Endothelial cell (in vitro differentiated cells): ENCODE measurements at regions not wholly inside any gene's neighbourhood (a gene's known extent, or its start where the extent isn't known, plus 50 kb on each side); places are given as distances from the start of the nearest gene placed in this dataset.

Experiments
- DNase-seq: peaks from one replicate; pipeline ENCODE4 v3.0.0; 2021; ENCODE audit warnings: low spot score
- H3K27ac Mint-ChIP-seq: one replicate; pipeline ENCODE4 v1.8.0; 2021; ENCODE audit warnings: mixed read lengths, inconsistent platforms; ENCODE audit not compliant: unreplicated experiment
- H3K27me3 Mint-ChIP-seq: one replicate; pipeline ENCODE4 v1.8.0; 2021; ENCODE audit warnings: mild to moderate bottlenecking, moderate library complexity, mixed read lengths, inconsistent platforms; ENCODE audit not compliant: unreplicated experiment
- H3K36me3 Mint-ChIP-seq: one replicate; pipeline ENCODE4 v1.8.0; 2021; ENCODE audit warnings: mild to moderate bottlenecking, low read depth, mixed read lengths, inconsistent platforms; ENCODE audit not compliant: unreplicated experiment
- H3K4me1 Mint-ChIP-seq: one replicate; pipeline ENCODE4 v1.8.0; 2021; ENCODE audit warnings: mild to moderate bottlenecking, mixed read lengths, inconsistent platforms; ENCODE audit not compliant: unreplicated experiment
- H3K4me3 Mint-ChIP-seq: one replicate; pipeline ENCODE4 v1.8.0; 2021; ENCODE audit warnings: mild to moderate bottlenecking, mixed read lengths, inconsistent platforms; ENCODE audit not compliant: unreplicated experiment
- H3K9me3 Mint-ChIP-seq: one replicate; pipeline ENCODE4 v1.8.0; 2021; ENCODE audit warnings: mixed read lengths, inconsistent platforms; ENCODE audit not compliant: unreplicated experiment
- CTCF ChIP-seq: fragments of 200-600 bp; sonication (generic); IDR thresholded peaks from one replicate; pipeline ENCODE4 v1.5.0; 2021; ENCODE audit warnings: antibody characterized with exemption; ENCODE audit not compliant: unreplicated experiment

GRCh38 chrX:33465137-33465536 is 253.8 kb upstream of the DMD start:
- Mint-ChIP-seq H3K36me3 (no peaks in the 10 kb centered on the region), H3K27me3 (no peaks in the 10 kb centered on the region), H3K4me3 (no peak overlapping the region), H3K4me1 (no peaks in the 10 kb centered on the region), H3K27ac (no peak overlapping the region), H3K9me3 (no peaks in the 10 kb centered on the region)
- no peak for TF ChIP-seq CTCF
- no peak for DNase-seq

DNA sequence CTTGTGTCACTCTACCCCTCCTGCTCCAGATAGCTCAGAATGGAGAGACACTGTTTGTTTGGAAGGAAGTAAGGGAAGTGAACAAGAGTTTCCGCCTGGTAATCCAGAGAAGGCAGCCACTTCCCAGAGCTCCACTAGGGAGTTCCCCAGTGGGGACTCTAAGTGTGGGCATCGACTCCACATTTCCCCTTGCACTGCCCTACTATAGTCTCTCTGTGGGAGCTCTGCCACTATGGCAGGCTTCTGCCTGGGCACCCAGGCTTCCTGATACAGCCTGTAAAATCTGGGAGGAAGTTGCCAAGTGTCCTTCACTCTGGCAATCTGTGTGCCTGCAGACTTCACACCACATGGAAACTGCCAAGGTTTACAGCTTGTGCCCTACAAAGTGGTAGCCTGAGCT is 245.8 kb upstream of the DMD start:
- no peak for TF ChIP-seq CTCF
- H3K36me3 Mint-ChIP-seq, result no peaks in the 10 kb centered on the region
- H3K4me3 Mint-ChIP-seq, result no peak overlapping the region
- H3K27ac Mint-ChIP-seq, result no peak overlapping the region
- no peaks in the 10 kb centered on the region for H3K27me3 Mint-ChIP-seq
- DNase-seq, result no peak
- H3K9me3 Mint-ChIP-seq, result no peaks in the 10 kb centered on the region
- no peaks in the 10 kb centered on the region for H3K4me1 Mint-ChIP-seq

GRCh38 chrX:33447285-33447684 is 235.9 kb upstream of the DMD start:
- H3K27ac Mint-ChIP-seq, result no peak overlapping the region
- H3K27me3 Mint-ChIP-seq, result peaks cover 1% of the 10 kb centered on the region
- DNase-seq, result no peak
- H3K4me3 Mint-ChIP-seq, result no peak overlapping the region
- H3K4me1 Mint-ChIP-seq, result no peaks in the 10 kb centered on the region
- no peak for TF ChIP-seq CTCF
- H3K9me3 Mint-ChIP-seq, result no peaks in the 10 kb centered on the region
- H3K36me3 Mint-ChIP-seq, result no peaks in the 10 kb centered on the region

DNA sequence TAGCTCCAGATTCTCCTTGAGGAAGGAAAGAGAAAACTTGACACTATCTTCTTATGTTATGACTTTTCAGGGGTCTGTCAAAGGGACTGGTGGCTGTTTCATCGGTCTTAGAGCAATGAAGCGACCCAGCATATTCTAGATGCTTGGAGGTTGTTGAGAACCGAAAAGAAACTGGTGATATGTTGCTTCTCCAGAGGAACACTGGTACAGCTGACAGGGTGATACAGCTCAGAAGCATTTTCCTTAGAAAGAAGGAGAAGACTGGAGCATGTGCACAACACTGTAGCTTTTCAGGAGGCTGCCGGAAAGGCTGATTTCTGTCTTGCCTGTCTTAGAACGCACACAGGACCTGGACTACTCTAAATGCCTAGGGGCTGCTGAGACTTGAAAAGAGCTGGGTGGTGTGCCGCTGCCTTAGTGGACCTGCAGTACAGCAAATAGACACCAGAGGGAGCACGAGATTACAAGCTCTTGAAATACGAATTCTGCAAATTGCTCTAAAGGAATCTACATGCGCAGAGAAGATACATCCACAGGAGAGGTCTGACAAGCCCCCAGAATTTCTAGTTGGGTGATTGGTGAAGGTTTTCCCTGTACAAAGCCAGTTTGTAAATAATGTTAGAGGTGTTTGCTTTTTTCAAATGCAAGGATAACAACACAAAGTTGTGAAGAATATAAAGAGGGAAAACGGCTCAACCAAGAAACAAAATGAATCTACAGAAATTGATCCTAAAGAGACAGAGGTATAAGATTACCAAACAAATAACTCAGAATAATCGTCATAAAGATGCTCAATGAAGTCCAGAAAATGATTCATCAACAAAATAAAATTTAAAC is 223.1 kb upstream of the DMD start:
- no peak overlapping the region for H3K4me3 Mint-ChIP-seq
- H3K36me3 Mint-ChIP-seq, result no peaks in the 10 kb centered on the region
- no peaks in the 10 kb centered on the region for H3K9me3 Mint-ChIP-seq
- no peak overlapping the region for H3K27ac Mint-ChIP-seq
- peak; percentile 76 for TF ChIP-seq CTCF
- peak; percentile 61 for DNase-seq
- no peaks in the 10 kb centered on the region for H3K27me3 Mint-ChIP-seq
- H3K4me1 Mint-ChIP-seq, result no peaks in the 10 kb centered on the region

- H3K4me3 Mint-ChIP-seq, result no peak overlapping the region
- H3K27ac Mint-ChIP-seq, result no peak overlapping the region
- TF ChIP-seq CTCF, result no peak
- no peaks in the 10 kb centered on the region for H3K9me3 Mint-ChIP-seq
- no peaks in the 10 kb centered on the region for H3K36me3 Mint-ChIP-seq
- H3K4me1 Mint-ChIP-seq, result no peaks in the 10 kb centered on the region
- DNase-seq, result no peak
- no peaks in the 10 kb centered on the region for H3K27me3 Mint-ChIP-seq
These were observed 205.0 kb upstream of the DMD start for GRCh38 chrX:33416273-33416805.
